WI38 (cell line): ENCODE measurements at regions not wholly inside any gene's neighbourhood (a gene's known extent, or its start where the extent isn't known, plus 50 kb on each side); places are given as distances from the start of the nearest gene placed in this dataset.

ENCODE experiments used
- H3K4me3 ChIP-seq: 2 replicates; pipeline ENCODE4 v1.5.1; 2011; ENCODE audit warnings: low read depth, mild to moderate bottlenecking, control low read depth, low read length
- TF ChIP-seq, protein P1 (sequence below): IDR thresholded peaks from 2 replicates; pipeline ENCODE4 v1.5.1; 2012; ENCODE audit warnings: low read depth, mild to moderate bottlenecking, control low read depth, low read length

DNA sequence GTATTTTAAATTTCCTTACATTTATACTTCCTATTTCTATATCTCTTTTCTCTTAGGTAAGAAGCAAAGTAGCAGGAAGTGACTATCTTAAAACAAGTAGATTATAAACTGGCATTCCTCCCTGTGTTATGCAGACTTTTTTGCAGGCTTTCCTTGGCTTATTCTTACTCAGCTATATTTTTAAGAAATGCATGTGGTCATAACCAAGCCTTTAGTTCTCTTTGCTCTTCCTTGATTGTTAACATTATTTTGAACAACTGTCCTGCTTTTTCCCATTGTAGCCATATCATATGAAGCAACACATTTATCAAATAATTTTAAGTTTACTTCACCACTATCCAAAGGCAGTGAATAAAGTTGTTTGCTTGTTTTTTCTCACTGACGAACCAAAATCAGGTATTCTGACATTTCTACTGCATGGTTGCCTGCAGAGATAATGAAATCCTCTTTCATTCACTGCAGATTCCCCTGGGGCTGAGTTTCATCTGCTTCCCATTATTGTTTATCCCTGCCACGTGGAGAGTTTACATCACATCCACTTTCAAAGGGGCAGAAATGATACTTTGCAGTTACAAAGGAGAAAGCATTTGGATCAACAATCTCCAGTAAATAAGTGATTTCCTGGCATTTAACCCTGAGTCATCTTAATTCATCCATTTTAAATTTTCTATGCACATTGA, 389.9 kb upstream of the SEMA3C start:
- TF ChIP-seq, protein P1, sequence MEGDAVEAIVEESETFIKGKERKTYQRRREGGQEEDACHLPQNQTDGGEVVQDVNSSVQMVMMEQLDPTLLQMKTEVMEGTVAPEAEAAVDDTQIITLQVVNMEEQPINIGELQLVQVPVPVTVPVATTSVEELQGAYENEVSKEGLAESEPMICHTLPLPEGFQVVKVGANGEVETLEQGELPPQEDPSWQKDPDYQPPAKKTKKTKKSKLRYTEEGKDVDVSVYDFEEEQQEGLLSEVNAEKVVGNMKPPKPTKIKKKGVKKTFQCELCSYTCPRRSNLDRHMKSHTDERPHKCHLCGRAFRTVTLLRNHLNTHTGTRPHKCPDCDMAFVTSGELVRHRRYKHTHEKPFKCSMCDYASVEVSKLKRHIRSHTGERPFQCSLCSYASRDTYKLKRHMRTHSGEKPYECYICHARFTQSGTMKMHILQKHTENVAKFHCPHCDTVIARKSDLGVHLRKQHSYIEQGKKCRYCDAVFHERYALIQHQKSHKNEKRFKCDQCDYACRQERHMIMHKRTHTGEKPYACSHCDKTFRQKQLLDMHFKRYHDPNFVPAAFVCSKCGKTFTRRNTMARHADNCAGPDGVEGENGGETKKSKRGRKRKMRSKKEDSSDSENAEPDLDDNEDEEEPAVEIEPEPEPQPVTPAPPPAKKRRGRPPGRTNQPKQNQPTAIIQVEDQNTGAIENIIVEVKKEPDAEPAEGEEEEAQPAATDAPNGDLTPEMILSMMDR, result no peak
- H3K4me3 ChIP-seq, result no peak overlapping the region

DNA sequence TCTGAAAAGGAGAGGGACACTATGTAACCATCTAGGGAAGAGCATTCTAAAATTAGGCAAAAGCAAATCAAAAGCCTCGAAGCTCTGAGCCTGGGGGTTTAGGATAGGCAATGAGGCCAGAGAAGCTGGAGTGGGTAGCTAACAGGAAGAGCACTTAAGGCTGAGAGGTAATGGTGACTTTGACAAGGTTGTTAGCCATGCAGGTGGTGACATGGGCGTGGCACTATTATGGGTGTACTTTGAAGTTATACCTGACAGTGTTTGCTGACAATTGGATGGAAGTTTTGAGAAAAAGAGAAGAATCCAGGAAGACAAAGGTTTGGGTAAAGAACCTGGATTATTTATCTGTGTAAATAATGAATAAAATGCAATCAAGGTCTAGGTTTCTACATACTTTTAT, 383.0 kb upstream of the SEMA3C start:
- H3K4me3 ChIP-seq, result no peak overlapping the region
- TF ChIP-seq, protein P1, result no peak

DNA sequence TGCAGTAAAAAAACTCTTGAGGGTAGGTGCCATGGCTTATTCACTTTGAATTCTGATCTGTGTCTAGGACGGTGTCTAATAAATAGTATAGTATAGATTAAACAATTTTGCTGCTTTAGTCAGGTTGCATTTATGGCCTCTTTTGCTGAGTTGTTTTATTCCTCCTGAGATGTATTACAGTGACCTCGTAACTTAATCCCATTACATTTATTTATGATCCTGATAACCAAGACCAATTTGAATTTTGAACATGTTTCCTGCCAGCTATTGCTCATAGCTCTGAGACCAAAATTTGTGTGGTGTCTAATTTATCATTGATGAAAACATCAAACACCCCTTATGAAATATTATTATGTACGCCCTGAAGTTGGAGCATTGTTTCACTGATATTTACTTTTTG, 381.9 kb upstream of the SEMA3C start:
- no peak overlapping the region for H3K4me3 ChIP-seq
- TF ChIP-seq, protein P1, result no peak

DNA sequence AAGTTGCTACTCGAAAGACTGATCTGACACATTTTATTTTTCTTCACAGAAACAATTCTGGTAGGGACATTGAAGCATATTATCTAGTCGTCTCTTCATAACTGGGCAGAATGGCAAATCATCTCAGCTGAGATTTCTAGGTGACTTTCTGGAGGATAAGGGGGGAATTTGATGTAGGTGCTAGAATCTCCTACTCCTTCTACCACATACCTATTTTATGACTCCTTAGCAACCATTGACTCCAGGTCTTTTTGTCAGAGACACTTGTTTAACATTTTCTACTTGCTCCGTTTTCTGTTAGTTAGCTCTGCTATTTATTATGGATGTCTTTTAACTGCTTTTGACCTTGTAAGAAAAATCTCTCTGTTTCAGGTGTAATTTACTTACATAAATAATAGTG, 380.9 kb upstream of the SEMA3C start:
- TF ChIP-seq, protein P1, result no peak
- no peak overlapping the region for H3K4me3 ChIP-seq

DNA sequence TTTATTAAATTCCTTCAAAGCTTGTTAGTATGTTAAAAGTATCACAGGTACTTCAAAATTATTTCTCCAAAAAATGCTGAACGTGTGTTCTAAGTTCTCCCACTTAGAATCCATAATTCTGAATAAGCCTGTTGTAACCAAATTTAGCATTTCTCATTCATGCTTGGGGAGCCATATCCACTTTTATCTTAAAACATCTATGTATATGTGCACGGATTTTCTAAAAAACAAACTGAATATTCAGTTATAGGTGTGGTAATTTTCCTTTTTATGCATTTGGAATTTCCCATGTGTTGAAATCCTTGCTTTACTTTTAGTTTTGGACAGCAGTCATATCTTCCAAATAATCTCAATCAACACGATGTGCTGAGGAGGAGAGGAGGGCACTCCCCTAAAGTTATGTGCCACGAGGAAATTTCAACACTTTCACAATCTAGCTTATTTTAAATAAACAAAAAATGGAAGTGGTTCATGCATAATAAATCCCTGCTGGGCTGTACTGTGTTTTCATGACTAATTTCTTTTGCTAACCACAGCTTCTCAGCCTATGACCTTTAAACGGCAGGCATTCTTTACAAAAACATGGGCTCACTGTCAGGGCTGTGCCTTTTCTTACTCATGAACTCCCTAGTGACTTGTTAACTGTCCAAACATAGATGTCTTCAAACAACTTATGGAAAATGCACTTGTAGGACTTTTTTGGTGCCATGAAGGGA, 380.3 kb upstream of the SEMA3C start:
- no peak overlapping the region for H3K4me3 ChIP-seq
- TF ChIP-seq, protein P1, result no peak

DNA sequence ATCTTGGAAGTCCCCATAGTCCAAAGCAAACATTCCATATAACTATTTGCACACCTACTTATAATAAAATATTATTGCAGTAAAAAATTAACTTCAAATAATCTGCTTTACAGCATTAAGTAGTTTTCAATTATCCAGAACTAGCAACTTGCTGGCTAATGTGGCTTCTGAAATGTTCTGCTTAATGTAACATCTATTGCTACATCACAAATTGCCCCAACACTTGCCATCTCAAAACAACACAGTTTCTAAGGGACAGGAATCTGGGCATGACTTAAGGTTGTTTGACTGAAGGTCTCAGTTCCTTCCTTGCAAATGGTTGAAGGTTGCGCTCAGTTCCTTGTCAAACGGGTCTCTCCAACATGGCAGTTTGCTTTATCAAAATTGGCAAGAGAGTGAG, 378.5 kb upstream of the SEMA3C start:
- TF ChIP-seq, protein P1, result no peak
- no peak overlapping the region for H3K4me3 ChIP-seq

DNA sequence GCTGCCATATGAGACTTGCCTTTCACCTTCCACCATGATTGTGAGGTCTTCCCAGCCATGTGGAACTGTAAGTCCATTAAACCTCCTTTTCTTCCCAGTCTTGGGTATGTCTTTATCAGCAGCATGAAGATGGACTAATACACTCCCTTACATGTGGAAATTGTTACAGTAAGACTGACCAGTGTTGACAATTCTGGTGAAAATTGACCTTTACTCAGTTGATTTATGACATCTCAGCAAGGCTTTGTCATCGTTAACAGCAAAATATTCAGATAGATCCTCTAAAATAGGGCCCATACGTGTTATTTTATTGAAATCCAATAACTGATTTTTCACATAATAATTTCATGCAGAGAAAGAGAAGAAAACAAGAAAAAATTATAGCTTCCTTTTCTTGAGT, 377.9 kb upstream of the SEMA3C start:
- H3K4me3 ChIP-seq, result no peak overlapping the region
- TF ChIP-seq, protein P1, result no peak
